ENCODE measurements at regions not wholly inside any gene's neighbourhood (a gene's known extent, or its start where the extent isn't known, plus 50 kb on each side); places are given as distances from the start of the nearest gene placed in this dataset.
A peak's percentile ranks its signal among the peaks of the same experiment; 100 is the strongest.

DNA sequence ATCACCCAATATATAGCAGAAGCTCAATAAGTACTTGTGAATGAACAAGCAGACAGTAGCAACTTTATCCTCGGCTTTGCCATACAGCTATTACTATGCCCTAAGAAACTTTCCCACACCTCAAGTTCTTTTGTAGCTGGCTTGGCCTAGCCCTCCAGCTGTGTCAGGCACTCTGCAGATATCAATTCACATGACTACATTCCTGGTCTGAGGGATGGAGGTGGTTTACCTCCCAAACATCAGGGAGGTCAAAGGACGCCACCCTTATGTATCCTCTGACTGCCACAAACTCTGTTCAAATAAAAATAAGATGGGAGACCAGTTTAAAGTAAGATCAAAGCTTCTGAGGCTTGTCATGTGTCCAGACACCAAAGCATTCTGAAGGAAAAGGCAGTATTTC is 416.3 kb downstream of the PIK3R1 start:
- no peak overlapping the region for H3K27ac ChIP-seq
- no peak for TF ChIP-seq CTCF (conservative IDR thresholded peaks at IDR 0.05)

DNA sequence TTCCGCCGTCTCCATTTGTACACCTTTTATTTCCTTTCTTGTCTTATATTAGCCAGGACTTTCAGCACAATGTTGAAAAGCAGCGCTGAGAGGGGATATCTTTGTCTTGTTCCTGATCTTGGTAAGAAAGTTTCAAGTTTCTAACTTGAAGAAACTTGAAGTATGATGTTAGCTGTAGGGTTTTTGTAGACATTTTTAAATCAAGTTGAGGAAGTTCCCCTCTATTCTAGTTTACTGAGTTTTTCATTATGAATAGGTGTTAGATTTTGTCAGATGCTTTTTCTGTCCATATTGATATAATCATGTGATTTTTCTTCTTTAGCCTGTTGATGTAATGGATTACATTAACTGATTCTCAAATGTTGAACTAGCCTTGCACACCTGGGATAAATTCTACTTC is 425.7 kb downstream of the PIK3R1 start:
- no peak for TF ChIP-seq CTCF (conservative IDR thresholded peaks at IDR 0.05)
- no peak overlapping the region for H3K27ac ChIP-seq

GRCh38 chr5:68643064-68643463 is 427.5 kb downstream of the PIK3R1 start:
- TF ChIP-seq CTCF (conservative IDR thresholded peaks at IDR 0.05), result no peak
- H3K27ac ChIP-seq, result no peak overlapping the region

GRCh38 chr5:68644971-68645370 is 429.4 kb downstream of the PIK3R1 start:
- no peak overlapping the region for H3K27ac ChIP-seq
- TF ChIP-seq CTCF (conservative IDR thresholded peaks at IDR 0.05), result no peak

GRCh38 chr5:68646144-68646543 is 430.6 kb downstream of the PIK3R1 start:
- no peak for TF ChIP-seq CTCF (conservative IDR thresholded peaks at IDR 0.05)
- peak overlapping the region; percentile 99; the same call in 1 of the 2 replicates for H3K27ac ChIP-seq

DNA sequence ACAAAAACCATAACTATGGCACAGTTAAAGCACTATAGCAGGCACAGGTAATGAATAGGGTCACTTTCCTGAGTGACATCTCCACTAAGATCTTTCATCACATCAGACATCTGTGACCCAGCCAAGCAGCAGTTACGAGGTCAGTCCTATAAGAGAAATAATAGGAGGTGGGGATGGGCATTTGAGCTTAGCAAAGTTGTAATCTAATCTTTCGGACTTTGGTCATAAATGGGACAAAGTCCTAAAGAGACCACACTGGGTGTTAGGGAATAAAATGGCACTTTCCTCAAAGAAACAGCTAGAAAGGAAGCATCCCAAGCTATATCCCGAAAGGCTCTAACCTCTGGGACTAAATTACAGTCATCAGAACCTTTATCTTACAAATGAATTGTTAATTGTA is 432.2 kb downstream of the PIK3R1 start:
- TF ChIP-seq CTCF (conservative IDR thresholded peaks at IDR 0.05), result no peak
- peak overlapping the region; percentile 99 for H3K27ac ChIP-seq

DNA sequence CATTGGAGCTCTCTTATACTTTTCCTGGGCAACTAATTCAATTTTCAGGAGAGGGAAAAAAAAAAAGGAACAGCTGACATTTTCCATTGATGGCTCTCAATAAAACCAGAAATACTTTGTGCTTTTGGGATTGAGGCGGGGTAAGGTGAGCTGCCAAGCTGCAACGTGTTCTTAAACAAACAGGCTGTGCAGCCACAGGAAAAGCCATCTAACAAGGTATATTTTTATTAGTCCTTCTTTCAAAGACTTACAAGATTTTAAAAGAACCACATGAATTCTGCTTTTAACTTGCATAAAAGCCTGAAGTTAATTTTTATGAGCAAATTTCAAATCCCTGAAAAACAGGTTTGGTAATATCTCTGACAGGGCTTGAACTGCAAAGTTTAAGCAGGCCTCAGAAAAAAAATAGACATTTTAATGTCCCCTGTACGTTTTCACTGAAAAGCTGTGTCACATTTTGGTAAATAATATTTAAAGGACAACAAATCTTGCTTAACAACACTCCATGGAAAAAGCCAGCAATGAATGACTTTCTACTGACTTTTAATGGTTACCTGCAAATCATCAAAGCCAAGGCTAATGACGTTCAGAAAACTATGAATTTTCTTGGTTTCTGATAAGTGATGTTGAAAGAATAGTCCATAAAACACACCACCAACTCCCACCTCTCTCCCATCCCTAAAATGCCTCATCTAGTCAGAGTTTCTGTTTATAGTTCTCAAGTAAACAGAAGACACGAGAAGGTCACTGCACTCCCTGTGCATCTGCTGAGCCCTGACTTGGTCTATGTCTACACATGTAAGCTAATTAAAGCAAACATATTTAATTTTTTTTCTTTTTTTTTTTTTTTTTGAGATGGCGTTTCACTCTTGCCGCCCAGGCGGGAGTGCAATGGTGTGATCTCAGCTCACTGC is 433.6 kb downstream of the PIK3R1 start:
- no peak for TF ChIP-seq CTCF (conservative IDR thresholded peaks at IDR 0.05)
- peak overlapping the region; percentile 99 for H3K27ac ChIP-seq
